Kidney (tissue), 13 donors: ENCODE measurements at regions not wholly inside any gene's neighbourhood (a gene's known extent, or its start where the extent isn't known, plus 50 kb on each side); places are given as distances from the start of the nearest gene placed in this dataset.

Source experiments
- DNase-seq, 5 donors: peaks; one replicate each; pipeline ENCODE4 v3.0.0-alpha.2; 2013 to 2020
- FAIRE-seq: peaks from 2 replicates; lab custom pipeline; 2012; peaks lifted over from hg19 to GRCh38; lab: Jason Lieb, UNC
- H3K27ac ChIP-seq, 2 donors: one replicate each; pipeline ENCODE4 v1.7.0; 2013; ENCODE audit warnings: low read depth in 2 of 2, low read length in 2 of 2, inconsistent platforms in 1 of 2
- H3K27me3 ChIP-seq: one replicate; pipeline ENCODE4 v1.7.1; 2013; ENCODE audit warnings: low read length, inconsistent platforms; ENCODE audit not compliant: control insufficient read depth, insufficient read depth
- H3K36me3 ChIP-seq, 3 donors: one replicate each; pipeline versions ENCODE4 v1.7.0 to v1.7.1; 2013; ENCODE audit warnings: low read length in 3 of 3, control low read depth in 1 of 3, inconsistent platforms in 1 of 3; ENCODE audit not compliant: insufficient read depth in 3 of 3, control insufficient read depth in 2 of 3
- H3K4me1 ChIP-seq, 3 donors: one replicate each; pipeline versions ENCODE4 v1.7.0 to v1.7.1; 2013; ENCODE audit warnings: low read length in 3 of 3, inconsistent platforms in 1 of 3, low read depth in 1 of 3; ENCODE audit not compliant: control insufficient read depth in 2 of 3, insufficient read depth in 2 of 3
- H3K4me3 ChIP-seq, 3 donors: one replicate each; pipeline versions ENCODE4 v1.7.0 to v1.8.1; 2013; ENCODE audit warnings: low read length in 3 of 3, control low read depth in 1 of 3, inconsistent platforms in 1 of 3
- H3K9ac ChIP-seq, 3 donors: one replicate each; pipeline versions ENCODE4 v1.7.0 to v1.7.1; 2013; ENCODE audit warnings: low read length in 3 of 3, control low read depth in 1 of 3, inconsistent platforms in 1 of 3
- H3K9me3 ChIP-seq, 3 donors: one replicate each; pipeline versions ENCODE4 v1.7.0 to v1.7.1; 2013; ENCODE audit warnings: low read length in 3 of 3, control low read depth in 1 of 3, inconsistent platforms in 1 of 3; ENCODE audit not compliant: control insufficient read depth in 2 of 3, insufficient read depth in 1 of 3
- CTCF ChIP-seq: IDR thresholded peaks from 3 replicates; pipeline ENCODE4 v1.5.1; 2012; ENCODE audit warnings: mild to moderate bottlenecking, moderate library complexity, borderline replicate concordance; ENCODE audit not compliant: insufficient read depth; ENCODE audit errors: extremely low read depth
- intact Hi-C: fragments of 100-400 bp; cut with DNase I; formaldehyde crosslinking; loops from one replicate; pipeline ENCODE4 v1.11.1; 2022
- donor health status: control.
- donor health status: control.
- donor health status: control.
- donor health status: control.
- donor health status: control.
- donor health status: DM: yes; HTN: yes; CAD: no.
- donor health status: Normal renal cell carcinoma (clear cell type).

- Histone ChIP-seq H3K4me3 (no peak overlapping the region), H3K9ac (no peak overlapping the region), H3K36me3 (no peaks in the 10 kb centered on the region), H3K9me3 (no peaks in the 10 kb centered on the region), H3K27me3 (no peaks in the 10 kb centered on the region), H3K4me1 (no peaks in the 10 kb centered on the region), H3K27ac (no peak overlapping the region)
- intact Hi-C loops: no loop called here
- DNase-seq: no peak
- no peak for FAIRE-seq
- no peak for TF ChIP-seq CTCF
These were observed 535.8 kb downstream of the GALR1 start for GRCh38 chr18:77785415-77785975.

DNA sequence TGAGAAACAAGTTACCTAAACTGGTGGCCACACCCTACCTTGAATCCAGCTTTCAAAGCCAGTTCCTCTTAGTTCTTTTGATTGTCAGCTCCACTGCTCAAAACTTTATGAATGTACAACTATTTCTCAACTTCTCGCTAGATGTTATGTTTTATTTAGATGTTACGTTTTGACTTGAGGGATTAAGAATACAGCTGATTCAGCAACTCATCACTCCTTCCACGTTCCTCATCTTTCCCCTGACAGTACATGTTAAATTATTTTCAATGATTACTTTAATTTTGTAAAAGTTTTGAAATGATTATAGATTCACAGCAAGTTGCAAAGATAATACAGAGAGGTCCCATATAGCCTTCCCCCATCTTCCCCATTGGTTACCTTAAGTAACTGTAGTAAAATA lies 553.4 kb downstream of the GALR1 start:
- Histone ChIP-seq H3K9ac (no peak overlapping the region), H3K27ac (no peak overlapping the region), H3K4me1 (no peaks in the 10 kb centered on the region), H3K9me3 (no peaks in the 10 kb centered on the region), H3K27me3 (no peaks in the 10 kb centered on the region), H3K4me3 (no peak overlapping the region), H3K36me3 (no peaks in the 10 kb centered on the region)
- FAIRE-seq (no peak), DNase-seq (no peak)
- intact Hi-C loops: no loop called here
- TF ChIP-seq CTCF: no peak

DNA sequence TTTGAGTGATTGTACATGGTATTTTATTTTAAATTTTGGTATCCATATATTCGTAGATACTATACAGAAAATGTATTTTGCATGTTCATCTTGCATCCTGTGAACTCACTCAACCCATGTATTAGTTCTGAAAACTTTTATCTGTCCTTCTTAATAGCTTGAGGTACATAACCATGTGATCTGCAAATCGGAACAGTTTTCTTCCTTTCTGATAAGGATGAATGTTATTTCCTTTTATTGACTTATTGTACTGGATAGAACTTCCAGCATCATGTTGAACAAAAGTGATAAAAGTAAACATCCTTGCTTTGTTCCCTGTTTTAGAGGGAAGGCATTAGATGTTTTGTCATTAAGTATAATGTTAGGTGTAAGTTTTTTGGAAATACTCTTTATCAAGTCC lies 554.7 kb downstream of the GALR1 start:
- DNase-seq (no peak), FAIRE-seq (no peak)
- Histone ChIP-seq H3K27ac (no peak overlapping the region), H3K9me3 (no peaks in the 10 kb centered on the region), H3K9ac (no peak overlapping the region), H3K4me1 (no peaks in the 10 kb centered on the region), H3K36me3 (no peaks in the 10 kb centered on the region), H3K27me3 (no peaks in the 10 kb centered on the region), H3K4me3 (no peak overlapping the region)
- no peak for TF ChIP-seq CTCF
- intact Hi-C loops: no loop called here

DNA sequence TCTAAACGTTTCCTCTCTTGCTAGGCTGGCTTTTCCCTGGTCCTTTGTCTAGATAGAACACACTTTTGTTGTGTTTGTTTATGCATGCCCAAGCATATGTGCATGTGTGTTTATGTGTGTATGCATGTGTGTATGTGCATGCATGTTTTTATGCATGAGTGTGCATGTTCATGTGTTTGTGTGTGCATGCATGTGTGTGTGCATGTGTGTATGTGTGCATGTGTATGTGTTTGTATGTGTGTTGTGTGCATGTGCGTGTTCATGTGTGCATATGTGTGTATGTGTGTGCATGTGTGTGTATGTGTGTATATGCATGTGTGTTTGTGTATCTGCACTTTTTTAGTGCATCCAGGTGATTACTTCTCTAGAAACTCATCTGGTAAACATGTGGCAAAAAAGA lies 558.0 kb downstream of the GALR1 start:
- no peak for DNase-seq
- no peaks in the 10 kb centered on the region for H3K9me3 ChIP-seq
- TF ChIP-seq CTCF: no peak
- no peaks in the 10 kb centered on the region for H3K27me3 ChIP-seq
- no peak overlapping the region for H3K9ac ChIP-seq
- no peak for FAIRE-seq
- H3K4me1 ChIP-seq: no peaks in the 10 kb centered on the region
- H3K4me3 ChIP-seq: no peak overlapping the region
- no peak overlapping the region for H3K27ac ChIP-seq
- intact Hi-C loops: no loop called here
- no peaks in the 10 kb centered on the region for H3K36me3 ChIP-seq
